CD4-positive, alpha-beta memory T cell (primary cell): ENCODE measurements at regions not wholly inside any gene's neighbourhood (a gene's known extent, or its start where the extent isn't known, plus 50 kb on each side); places are given as distances from the start of the nearest gene placed in this dataset.
"Not testable (repeated sequence)": the region's sequence is repeated elsewhere in the genome, so short reads cannot be mapped to it uniquely, and the experiment has no call there.

Source experiments
- CTCF ChIA-PET: fragments of 350-600 bp; sonication (Branson Sonifier 250); formaldehyde crosslinking; loops from one replicate; lab custom pipeline; 2021; ENCODE audit warnings: inconsistent platforms; ENCODE audit not compliant: partially characterized antibody; lab: Charles Lee
- POLR2A ChIA-PET: fragments of 350-600 bp; sonication (Branson Sonifier 250); formaldehyde crosslinking; loops from one replicate; lab custom pipeline; 2021; ENCODE audit not compliant: partially characterized antibody; lab: Charles Lee
- DNase-seq, 5 donors: peaks; one replicate each; pipeline versions ENCODE4 v3.0.0 to v3.0.0-alpha.2; 2020 to 2022; ENCODE audit warnings: mixed read lengths in 1 of 5
- H3K27ac ChIP-seq: one replicate; pipeline ENCODE4 v1.7.0; 2013; ENCODE audit warnings: low read depth, low read length
- H3K27me3 ChIP-seq: 2 replicates; pipeline ENCODE4 v1.7.0; 2013; ENCODE audit warnings: mild to moderate bottlenecking, low read length, moderate library complexity; ENCODE audit not compliant: insufficient read depth
- H3K36me3 ChIP-seq: 2 replicates; pipeline ENCODE4 v1.7.0; 2013; ENCODE audit warnings: mild to moderate bottlenecking, low read length, moderate library complexity; ENCODE audit not compliant: insufficient read depth
- H3K4me1 ChIP-seq: 2 replicates; pipeline ENCODE4 v1.7.0; 2013; ENCODE audit warnings: mild to moderate bottlenecking, low read length, moderate library complexity; ENCODE audit not compliant: insufficient read depth
- H3K4me3 ChIP-seq, 2 donors: one replicate each; pipeline ENCODE4 v1.7.0; 2013; ENCODE audit warnings: low read length in 2 of 2, mild to moderate bottlenecking in 1 of 2
- H3K9me3 ChIP-seq, 2 donors: one replicate each; pipeline ENCODE4 v1.7.0; 2013; ENCODE audit warnings: low read length in 2 of 2, control low read depth in 1 of 2; ENCODE audit not compliant: control insufficient read depth in 1 of 2
- H3K27ac Mint-ChIP-seq, 7 donors: one replicate each; pipeline ENCODE4 v1.8.0; 2020 to 2021; ENCODE audit warnings: mixed read lengths in 7 of 7, mild to moderate bottlenecking in 6 of 7, inconsistent platforms in 3 of 7, moderate library complexity in 3 of 7
- H3K27me3 Mint-ChIP-seq, 2 donors: one replicate each; pipeline ENCODE4 v1.8.0; 2020 to 2021; ENCODE audit warnings: mixed read lengths in 2 of 2
- H3K36me3 Mint-ChIP-seq, 2 donors: one replicate each; pipeline ENCODE4 v1.8.0; 2020 to 2021; ENCODE audit warnings: mixed read lengths in 2 of 2, inconsistent platforms in 1 of 2, mild to moderate bottlenecking in 1 of 2
- H3K4me1 Mint-ChIP-seq, 4 donors: one replicate each; pipeline ENCODE4 v1.8.0; 2020 to 2021; ENCODE audit warnings: mixed read lengths in 4 of 4, mild to moderate bottlenecking in 1 of 4
- H3K4me3 Mint-ChIP-seq, 8 donors: one replicate each; pipeline ENCODE4 v1.8.0; 2020 to 2021; ENCODE audit warnings: mixed read lengths in 8 of 8, mild to moderate bottlenecking in 7 of 8, moderate library complexity in 6 of 8, inconsistent platforms in 3 of 8
- H3K9me3 Mint-ChIP-seq, 8 donors: one replicate each; pipeline ENCODE4 v1.8.0; 2020 to 2021; ENCODE audit warnings: mixed read lengths in 8 of 8, mild to moderate bottlenecking in 5 of 8, inconsistent platforms in 3 of 8, moderate library complexity in 1 of 8
- intact Hi-C: fragments of 100-400 bp; cut with micrococcal nuclease; formaldehyde crosslinking; loops from one replicate; pipeline ENCODE4 v1.15.1; 2023

DNA sequence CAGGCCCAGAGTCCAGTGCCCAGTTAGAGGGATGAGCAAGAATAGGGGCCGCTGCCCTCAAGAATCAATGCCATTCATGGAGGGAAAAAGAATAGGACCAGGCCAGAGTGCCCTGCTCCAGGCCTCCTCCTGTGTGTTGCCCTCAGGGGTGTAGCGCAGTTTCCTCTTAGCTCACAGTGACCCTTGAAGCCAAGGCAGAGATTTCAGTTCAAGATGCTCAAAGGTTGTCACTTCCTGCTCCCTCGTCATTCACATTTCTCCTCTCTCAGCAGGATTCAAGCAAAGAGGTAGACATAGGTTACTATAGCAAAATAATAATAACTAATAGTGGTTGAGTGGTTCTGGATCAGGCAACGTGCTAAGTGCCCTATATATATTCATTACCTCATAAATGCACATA lies 55.1 kb upstream of the PELI2 start:
- Histone ChIP-seq H3K27me3 (no peaks in the 10 kb centered on the region), H3K27ac (no peak overlapping the region), H3K4me3 (no peak overlapping the region), H3K9me3 (no peaks in the 10 kb centered on the region), H3K4me1 (no peaks in the 10 kb centered on the region), H3K36me3 (no peaks in the 10 kb centered on the region)
- no peak overlapping the region for H3K4me3 Mint-ChIP-seq
- no peak for DNase-seq
- ChIA-PET POLR2A (no interaction called here), CTCF (no interaction called here)
- no peaks in the 10 kb centered on the region for H3K4me1 Mint-ChIP-seq
- no peaks in the 10 kb centered on the region for H3K9me3 Mint-ChIP-seq
- no peaks in the 10 kb centered on the region for H3K36me3 Mint-ChIP-seq
- peaks cover 6 to 10% of the 10 kb centered on the region in 2 donors for H3K27me3 Mint-ChIP-seq
- intact Hi-C loops, result no loop called here
- H3K27ac Mint-ChIP-seq, result no peak overlapping the region

DNA sequence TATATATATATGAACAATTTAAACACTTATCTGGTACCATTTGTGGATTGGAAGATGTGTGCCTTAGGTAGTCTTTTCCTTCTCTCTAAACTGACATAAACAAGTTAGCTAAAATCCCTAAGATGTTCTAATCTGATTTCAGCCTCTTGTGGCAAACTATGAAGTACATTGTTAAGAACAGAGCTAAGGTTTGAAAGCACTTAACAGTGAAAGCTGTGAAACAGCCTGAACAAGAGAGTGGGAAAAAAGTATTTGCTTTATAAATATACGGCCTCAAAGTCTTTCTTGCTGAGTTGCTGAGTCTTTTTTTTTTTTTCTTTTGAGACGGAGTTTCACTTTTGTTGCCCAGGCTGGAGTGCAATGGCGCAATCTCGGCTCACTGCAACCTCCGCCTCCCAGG lies 53.7 kb upstream of the PELI2 start:
- ChIA-PET POLR2A (no interaction called here), CTCF (no interaction called here)
- intact Hi-C loops, result no loop called here
- Mint-ChIP-seq H3K4me1 (no peaks in the 10 kb centered on the region), H3K4me3 (no peak overlapping the region), H3K27ac (no peak overlapping the region), H3K36me3 (no peaks in the 10 kb centered on the region), H3K27me3 (peaks cover 6% of the 10 kb centered on the region in 2 donors), H3K9me3 (no peaks in the 10 kb centered on the region)
- Histone ChIP-seq H3K9me3 (no peaks in the 10 kb centered on the region), H3K4me1 (no peaks in the 10 kb centered on the region), H3K27ac (no peak overlapping the region), H3K36me3 (no peaks in the 10 kb centered on the region), H3K27me3 (no peaks in the 10 kb centered on the region), H3K4me3 (no peak overlapping the region)
- no peak for DNase-seq

DNA sequence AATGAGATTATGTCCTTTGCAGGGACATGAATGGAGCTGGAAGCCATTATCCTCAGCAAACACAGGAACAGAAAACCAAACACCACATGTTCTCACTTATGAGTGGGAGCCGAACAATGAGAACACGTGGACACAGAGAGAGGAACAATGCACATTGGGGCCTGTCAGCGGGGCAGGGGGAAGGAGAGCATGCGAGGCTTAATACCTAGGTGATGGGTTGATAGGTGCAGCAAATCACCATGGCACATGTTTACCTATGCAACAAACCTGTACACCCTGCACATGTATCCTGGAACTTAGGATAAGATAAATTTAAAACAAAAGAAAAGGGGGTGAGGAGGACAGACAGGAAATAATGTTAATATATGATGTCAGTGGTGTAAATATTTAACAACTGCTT lies 53.0 kb upstream of the PELI2 start:
- H3K36me3 ChIP-seq, H3K27me3 Mint-ChIP-seq, intact Hi-C loops, DNase-seq, H3K4me1 ChIP-seq, H3K4me3 ChIP-seq, CTCF ChIA-PET, H3K4me3 Mint-ChIP-seq, H3K27ac ChIP-seq, H3K9me3 ChIP-seq, POLR2A ChIA-PET, H3K4me1 Mint-ChIP-seq, H3K36me3 Mint-ChIP-seq, H3K9me3 Mint-ChIP-seq, H3K27me3 ChIP-seq: not testable (repeated sequence)
- peak overlapping the region in 1 of 7 donors; percentile 20 for H3K27ac Mint-ChIP-seq

DNA sequence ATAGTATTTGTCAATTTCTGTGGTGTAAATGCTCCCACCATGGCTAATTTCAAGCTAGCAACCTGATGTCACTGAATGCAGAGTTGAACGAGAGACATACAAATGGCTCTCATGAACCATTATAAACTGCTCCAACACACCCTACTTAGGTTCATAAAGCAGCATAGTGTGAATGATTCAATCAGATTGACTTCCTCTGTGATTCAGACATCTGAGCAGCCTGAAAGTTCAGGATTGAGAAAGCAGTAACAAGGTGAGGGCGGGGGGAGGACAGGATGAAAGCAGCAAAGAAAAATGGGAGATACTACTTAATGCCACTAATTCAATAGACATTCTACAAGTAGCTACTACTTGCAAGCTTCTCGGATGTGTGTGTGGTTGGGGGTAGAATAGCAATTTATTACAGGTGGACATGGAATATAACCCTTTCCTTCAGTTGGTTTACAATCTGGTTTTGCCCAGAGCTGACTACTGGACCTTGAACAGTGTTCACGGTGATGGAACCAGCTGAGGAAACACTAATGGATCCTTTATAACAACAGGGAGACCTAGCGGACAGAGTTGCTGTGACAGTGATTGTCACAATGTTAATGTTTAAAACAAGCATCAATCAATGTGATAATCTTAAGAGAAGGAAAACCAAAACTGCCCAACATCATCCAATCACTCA lies 52.5 kb upstream of the PELI2 start:
- intact Hi-C loops, result no loop called here
- POLR2A ChIA-PET, result no interaction called here

More for the DNA sequence above, 52.5 kb upstream of the PELI2 start:
- Histone ChIP-seq H3K4me3 (no peak overlapping the region), H3K36me3 (no peaks in the 10 kb centered on the region), H3K27ac (no peak overlapping the region), H3K9me3 (no peaks in the 10 kb centered on the region), H3K27me3 (no peaks in the 10 kb centered on the region), H3K4me1 (no peaks in the 10 kb centered on the region)
- Mint-ChIP-seq H3K4me1 (no peaks in the 10 kb centered on the region), H3K9me3 (no peaks in the 10 kb centered on the region), H3K27me3 (peaks cover 4 to 5% of the 10 kb centered on the region in 2 donors), H3K36me3 (no peaks in the 10 kb centered on the region), H3K4me3 (no peak overlapping the region), H3K27ac (no peak overlapping the region)
- CTCF ChIA-PET, result no interaction called here
- no peak for DNase-seq
